ENCODE measurements at regions not wholly inside any gene's neighbourhood (a gene's known extent, or its start where the extent isn't known, plus 50 kb on each side); places are given as distances from the start of the nearest gene placed in this dataset.

DNA sequence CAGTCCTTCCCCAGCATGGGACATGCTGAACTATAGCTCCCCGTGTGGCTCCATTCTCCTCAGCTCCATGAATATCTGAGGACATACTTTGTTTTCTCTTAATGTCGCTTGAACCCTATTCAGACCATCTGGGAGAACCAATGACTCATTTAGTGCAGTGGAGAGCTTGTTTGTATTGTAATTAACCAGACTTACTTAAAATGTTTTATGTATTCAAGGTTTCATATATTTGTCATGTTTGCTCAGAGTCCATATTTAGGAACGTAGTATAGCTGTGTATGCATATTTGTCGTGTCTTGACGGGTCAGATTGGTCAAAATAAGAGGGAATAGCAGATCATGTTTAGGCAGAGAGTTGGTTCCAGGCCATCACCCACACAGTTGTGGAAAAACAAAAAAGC, 150.1 kb upstream of the NTRK2 start:
- TF ChIP-seq ZNF274 (IDR thresholded peaks at IDR 0.05; ENCODE audit: low read depth, low read length) = no peak
- TF ChIP-seq, protein P1, sequence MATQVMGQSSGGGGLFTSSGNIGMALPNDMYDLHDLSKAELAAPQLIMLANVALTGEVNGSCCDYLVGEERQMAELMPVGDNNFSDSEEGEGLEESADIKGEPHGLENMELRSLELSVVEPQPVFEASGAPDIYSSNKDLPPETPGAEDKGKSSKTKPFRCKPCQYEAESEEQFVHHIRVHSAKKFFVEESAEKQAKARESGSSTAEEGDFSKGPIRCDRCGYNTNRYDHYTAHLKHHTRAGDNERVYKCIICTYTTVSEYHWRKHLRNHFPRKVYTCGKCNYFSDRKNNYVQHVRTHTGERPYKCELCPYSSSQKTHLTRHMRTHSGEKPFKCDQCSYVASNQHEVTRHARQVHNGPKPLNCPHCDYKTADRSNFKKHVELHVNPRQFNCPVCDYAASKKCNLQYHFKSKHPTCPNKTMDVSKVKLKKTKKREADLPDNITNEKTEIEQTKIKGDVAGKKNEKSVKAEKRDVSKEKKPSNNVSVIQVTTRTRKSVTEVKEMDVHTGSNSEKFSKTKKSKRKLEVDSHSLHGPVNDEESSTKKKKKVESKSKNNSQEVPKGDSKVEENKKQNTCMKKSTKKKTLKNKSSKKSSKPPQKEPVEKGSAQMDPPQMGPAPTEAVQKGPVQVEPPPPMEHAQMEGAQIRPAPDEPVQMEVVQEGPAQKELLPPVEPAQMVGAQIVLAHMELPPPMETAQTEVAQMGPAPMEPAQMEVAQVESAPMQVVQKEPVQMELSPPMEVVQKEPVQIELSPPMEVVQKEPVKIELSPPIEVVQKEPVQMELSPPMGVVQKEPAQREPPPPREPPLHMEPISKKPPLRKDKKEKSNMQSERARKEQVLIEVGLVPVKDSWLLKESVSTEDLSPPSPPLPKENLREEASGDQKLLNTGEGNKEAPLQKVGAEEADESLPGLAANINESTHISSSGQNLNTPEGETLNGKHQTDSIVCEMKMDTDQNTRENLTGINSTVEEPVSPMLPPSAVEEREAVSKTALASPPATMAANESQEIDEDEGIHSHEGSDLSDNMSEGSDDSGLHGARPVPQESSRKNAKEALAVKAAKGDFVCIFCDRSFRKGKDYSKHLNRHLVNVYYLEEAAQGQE (IDR thresholded peaks at IDR 0.05; ENCODE audit: low read depth) = no peak
- no peak for TF ChIP-seq SIN3A (IDR thresholded peaks at IDR 0.05; ENCODE audit: low read depth)
- TF ChIP-seq, protein P2, sequence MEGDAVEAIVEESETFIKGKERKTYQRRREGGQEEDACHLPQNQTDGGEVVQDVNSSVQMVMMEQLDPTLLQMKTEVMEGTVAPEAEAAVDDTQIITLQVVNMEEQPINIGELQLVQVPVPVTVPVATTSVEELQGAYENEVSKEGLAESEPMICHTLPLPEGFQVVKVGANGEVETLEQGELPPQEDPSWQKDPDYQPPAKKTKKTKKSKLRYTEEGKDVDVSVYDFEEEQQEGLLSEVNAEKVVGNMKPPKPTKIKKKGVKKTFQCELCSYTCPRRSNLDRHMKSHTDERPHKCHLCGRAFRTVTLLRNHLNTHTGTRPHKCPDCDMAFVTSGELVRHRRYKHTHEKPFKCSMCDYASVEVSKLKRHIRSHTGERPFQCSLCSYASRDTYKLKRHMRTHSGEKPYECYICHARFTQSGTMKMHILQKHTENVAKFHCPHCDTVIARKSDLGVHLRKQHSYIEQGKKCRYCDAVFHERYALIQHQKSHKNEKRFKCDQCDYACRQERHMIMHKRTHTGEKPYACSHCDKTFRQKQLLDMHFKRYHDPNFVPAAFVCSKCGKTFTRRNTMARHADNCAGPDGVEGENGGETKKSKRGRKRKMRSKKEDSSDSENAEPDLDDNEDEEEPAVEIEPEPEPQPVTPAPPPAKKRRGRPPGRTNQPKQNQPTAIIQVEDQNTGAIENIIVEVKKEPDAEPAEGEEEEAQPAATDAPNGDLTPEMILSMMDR (IDR thresholded peaks at IDR 0.05 in 2 of 3, conservative IDR thresholded peaks at IDR 0.05 in 1 of 3; ENCODE audit: borderline replicate concordance in 1 of 3, insufficient read depth in 1 of 3, low read depth in 2 of 3, low read length in 2 of 3) = no peak
- no peak for TF ChIP-seq MAX (IDR thresholded peaks at IDR 0.05)
- TF ChIP-seq EZH2phosphoT487 (IDR thresholded peaks at IDR 0.05; ENCODE audit: borderline replicate concordance) = no peak
- TF ChIP-seq ATF3 (IDR thresholded peaks at IDR 0.05) = no peak
- TF ChIP-seq POLR2A (IDR thresholded peaks at IDR 0.05; ENCODE audit: borderline replicate concordance, extremely low read depth, insufficient read depth, insufficient read length) = no peak
- no peak for TF ChIP-seq YY1 (IDR thresholded peaks at IDR 0.05; ENCODE audit: extremely low read depth, insufficient replicate concordance, low read depth, low read length)
- TF ChIP-seq POLR2AphosphoS5 (IDR thresholded peaks at IDR 0.05; ENCODE audit: low read depth, low read length) = no peak

Measured in HCT116 (cell line).